HT1080 (cell line): ENCODE measurements at regions not wholly inside any gene's neighbourhood (a gene's known extent, or its start where the extent isn't known, plus 50 kb on each side); places are given as distances from the start of the nearest gene placed in this dataset. TPM values are rescaled to one million over a fixed set of nuclear protein-coding genes. Genes with fewer than 3 reads are reported as not detected.

Source experiments
- DNase-seq: peaks from one replicate; pipeline ENCODE4 v3.0.0-alpha.2; 2015; ENCODE audit warnings: low read depth
- small RNA-seq: library from RNA; depleted of rRNA; stranded (forward); fragments of <200 nt; gene quantifications from one replicate; pipeline ENCODE3, GENCODE V24; 2014

- no peak for DNase-seq
Observed at GRCh38 chr11:62030071-62030684, 62.7 kb upstream of the FTH1 start.

GRCh38 chr11:62026739-62027370 is 59.4 kb upstream of the FTH1 start:
- no peak for DNase-seq

- peak; percentile 94 for DNase-seq
Observed at GRCh38 chr11:62025487-62026105, 58.2 kb upstream of the FTH1 start.

- no peak for DNase-seq
Observed at GRCh38 chr11:62024936-62025486, 57.6 kb upstream of the FTH1 start.

- DNase-seq: no peak
Observed at GRCh38 chr11:62022211-62022610, 54.8 kb upstream of the FTH1 start.

- DNase-seq: no peak
Observed at GRCh38 chr11:62020661-62021060, 53.2 kb upstream of the FTH1 start.

- DNase-seq: no peak
Observed at GRCh38 chr11:62018981-62019664, 51.7 kb upstream of the FTH1 start.

GRCh38 chr11:62017878-62018655 is 50.6 kb upstream of the FTH1 start:
- DNase-seq: no peak

Small RNA genes in the stretch of these regions (small RNA-seq; reads per million reads assigned to genes)
- gene AP003733.2: not detected
